HG03045 (cell line): ENCODE measurements at regions not wholly inside any gene's neighbourhood (a gene's known extent, or its start where the extent isn't known, plus 50 kb on each side); places are given as distances from the start of the nearest gene placed in this dataset.

Experiments used
- ATAC-seq: cut with Tn5 transposase; IDR thresholded peaks from one replicate; pipeline ENCODE4 v1.9.1; 2021; ENCODE audit warnings: mild to moderate bottlenecking, moderate library complexity; ENCODE audit not compliant: unreplicated experiment

DNA sequence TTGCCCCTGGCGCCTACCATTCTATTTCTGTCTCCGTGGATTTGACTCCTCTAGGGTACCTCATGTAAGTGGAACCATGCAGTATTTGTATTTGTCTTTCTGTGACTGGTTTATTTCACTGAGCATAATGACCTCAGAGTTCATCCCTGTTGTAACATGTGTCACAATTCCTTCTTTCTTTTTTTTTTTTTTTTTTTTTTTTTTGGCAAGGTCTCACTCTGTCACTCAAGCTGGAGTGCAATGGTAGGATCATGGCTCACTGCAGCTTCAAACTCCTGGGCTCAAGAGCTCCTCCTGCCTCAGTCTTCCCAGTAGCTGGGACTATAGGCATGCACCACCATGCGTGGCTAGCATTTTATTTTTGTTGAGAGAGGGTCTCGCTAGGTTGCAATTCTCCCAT lies 74.0 kb upstream of the SEPTIN5 start:
- no peak for ATAC-seq

DNA sequence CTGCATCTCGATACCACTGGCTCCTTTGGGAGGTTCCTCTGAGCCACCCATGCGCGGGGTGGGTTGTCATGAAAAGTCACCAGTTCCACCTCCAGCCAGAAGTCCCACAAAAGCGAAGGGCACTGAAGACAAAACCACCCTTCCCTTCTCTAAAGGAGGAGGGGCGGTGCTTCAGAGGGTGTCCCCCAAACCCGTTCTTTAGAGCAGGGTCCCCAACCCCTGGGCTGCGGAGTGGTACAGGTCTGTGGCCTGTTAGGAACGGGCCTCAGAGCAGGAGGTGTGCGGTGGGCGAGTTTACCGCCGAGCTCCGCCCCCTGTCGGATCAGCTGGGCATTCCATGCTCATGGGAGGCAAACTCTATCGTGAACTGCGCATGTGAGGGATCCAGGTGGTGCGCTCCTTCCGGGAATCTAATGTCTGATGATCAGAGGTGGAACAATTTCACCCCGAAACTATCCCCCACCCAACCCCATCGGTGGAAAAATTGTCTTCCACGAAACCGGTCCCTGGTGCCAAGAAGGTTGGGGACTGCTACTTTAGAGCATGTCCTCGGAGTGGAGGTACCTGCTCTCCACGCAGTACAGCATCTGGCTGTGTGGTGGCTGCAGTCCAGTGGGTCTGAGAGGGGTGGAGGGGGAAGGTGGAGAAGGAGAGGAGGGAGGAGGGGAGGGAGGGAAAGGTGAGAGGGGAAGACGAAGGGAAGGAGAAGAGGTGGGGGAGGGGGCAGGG lies 72.9 kb upstream of the SEPTIN5 start:
- ATAC-seq: no peak

DNA sequence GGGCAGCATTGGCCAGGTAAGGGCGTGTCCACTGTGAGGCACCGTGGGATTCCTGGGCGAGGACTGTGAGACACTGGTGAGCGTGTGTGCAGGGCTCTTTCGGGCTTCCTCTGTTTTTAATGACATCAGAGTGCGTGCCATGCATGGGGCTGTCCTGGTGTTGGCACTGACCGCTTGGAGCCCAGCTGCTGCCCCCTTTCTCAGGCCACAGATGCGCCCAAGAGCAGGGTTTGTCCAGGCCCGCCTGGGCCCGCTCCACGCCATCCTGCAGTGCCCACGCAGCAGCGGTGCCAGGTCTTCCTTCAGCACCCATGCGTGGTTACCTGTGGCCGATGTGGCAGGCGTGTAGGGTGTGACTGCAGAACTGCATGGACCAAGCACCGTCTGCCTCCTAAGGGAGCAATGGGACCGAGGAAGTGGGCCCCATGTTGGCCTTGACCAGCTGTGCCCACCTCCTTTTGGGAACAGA lies 72.3 kb upstream of the SEPTIN5 start:
- no peak for ATAC-seq

DNA sequence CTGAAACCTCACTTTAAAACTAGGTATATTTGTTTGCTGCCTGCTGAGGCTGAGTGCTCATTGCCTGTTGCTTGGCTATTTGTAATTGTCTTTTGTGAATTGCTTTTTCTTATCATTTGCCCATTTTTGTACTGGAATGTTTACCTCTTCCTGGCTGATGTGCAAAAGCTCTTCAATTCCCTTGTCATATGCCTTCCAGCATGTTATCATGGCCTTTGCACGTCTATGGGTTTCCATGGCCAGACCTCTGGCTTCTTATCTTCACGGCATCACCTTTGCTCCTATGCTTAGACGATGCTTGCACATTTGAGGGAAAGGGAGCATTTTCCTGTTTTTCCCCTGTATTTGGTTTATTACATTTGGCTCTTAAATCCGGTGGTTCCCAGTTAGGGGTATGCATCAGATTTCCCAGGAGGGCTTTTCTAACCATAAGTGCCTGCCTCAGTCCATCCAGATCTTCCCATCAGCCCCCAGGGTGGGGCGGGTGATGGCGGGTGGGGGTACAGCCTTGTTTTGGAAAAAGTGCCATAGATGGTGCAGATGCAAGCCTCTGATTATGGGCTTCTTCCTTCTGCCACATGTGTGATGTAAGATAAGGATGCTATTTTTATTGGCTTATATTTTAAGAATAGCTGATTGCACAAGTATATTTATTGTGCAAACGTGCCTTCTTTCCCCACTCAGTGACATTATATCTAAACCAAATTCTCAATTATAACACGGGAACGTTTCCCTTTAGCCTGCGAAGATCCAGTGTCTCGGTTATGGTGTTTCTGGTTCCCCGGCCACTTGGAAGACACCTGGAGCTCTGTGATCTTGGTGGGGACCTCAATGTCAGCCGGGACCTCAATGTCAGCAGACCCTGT lies 70.6 kb upstream of the SEPTIN5 start:
- no peak for ATAC-seq

DNA sequence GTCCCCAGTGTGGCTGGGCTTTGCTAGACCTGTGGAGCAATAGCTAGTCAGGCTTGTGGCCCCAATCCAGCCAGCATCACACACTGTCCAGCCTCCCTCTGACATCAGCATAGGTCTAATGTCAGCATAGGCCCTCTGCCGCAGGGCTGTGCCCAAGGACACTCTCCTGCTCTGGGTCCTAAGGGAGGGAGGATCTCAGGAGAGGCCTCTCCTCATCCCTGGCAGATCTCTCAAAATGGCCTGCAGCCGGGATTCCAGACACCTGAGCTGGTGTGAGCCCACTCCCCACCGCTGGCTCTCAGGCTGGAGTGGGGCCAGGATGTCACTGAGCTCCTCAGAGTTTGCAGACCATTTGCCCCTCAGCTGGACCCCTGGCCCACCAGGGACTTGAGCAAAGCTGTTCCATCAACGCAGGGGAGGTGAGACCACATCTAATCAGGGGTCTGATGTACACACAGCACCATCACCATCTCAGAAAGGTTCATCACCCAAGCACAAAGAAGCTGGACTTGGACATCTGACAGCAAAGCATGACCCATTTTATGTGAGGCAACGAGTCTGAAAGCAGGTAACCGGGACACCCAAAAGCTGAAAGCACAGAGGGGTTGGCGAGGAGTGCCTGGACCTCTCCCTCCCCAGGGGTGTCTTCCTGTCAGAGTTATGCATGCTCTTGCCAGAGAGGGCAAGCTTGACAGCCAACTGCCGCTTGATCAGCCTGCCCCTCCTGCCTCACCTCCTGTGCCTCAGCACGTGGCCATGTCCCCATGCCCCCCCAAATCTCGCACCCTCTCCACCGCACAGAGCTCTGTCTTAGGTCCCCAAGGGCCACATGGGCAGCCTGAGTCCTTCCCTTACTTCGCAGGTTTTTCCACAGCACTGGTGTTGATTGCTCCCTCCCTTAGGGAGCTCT lies 69.7 kb upstream of the SEPTIN5 start:
- no peak for ATAC-seq

DNA sequence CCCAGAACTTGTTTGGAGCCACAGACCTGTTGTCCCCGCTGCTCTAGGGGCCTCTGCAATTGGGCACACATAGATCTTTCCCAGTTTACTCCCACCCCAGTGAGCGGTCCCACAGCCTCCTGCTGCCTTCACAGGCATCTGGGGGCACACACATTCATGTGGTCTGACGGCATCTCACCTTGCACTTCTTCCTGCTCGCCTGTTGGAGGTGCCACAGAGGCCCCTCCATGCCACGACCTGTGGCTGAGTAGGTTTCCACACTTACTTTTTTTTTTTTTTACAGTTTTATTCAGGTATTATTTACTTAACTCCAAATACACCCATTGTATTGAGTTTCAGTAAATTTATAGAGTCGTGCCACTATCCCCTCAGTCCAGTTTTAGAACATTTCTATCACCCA lies 68.9 kb upstream of the SEPTIN5 start:
- no peak for ATAC-seq

DNA sequence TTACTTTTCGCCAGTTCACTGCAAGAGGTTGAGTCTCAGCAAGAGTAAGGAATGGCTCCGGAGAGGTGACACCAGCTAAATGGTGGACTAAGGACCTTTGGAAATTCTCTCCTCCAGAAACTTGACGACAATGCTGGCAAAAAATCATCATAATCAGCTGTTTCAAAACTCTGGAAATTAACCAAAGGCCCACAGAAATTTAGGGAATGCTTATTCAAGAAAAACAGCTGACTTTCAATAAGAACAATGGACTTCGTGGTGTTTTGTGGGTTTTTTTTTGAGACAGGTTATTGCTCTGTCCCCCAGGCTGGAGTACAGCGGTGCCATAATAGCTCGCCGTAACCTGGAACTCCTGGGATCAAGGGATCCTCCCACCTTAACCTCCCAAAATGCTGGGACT lies 68.4 kb upstream of the SEPTIN5 start:
- ATAC-seq: no peak

DNA sequence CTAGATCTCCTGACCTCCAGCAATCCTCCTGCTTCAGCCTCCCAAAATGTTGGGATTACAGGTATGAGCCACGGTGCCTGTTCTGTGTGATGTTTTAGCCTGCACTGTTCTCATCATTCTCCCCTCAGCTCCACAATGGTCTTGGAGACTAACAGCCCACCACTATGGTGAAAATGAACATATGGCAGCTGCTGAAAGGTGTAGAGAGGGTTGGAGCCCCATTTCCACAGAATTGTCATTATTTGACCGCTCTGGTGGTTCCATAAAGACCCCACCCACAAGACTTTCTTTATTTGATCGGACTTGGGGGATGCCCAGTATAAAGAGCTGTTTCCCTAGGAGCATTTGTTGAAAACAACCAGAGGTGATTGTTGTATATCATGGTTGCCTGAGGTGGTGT lies 67.9 kb upstream of the SEPTIN5 start:
- ATAC-seq: no peak

DNA sequence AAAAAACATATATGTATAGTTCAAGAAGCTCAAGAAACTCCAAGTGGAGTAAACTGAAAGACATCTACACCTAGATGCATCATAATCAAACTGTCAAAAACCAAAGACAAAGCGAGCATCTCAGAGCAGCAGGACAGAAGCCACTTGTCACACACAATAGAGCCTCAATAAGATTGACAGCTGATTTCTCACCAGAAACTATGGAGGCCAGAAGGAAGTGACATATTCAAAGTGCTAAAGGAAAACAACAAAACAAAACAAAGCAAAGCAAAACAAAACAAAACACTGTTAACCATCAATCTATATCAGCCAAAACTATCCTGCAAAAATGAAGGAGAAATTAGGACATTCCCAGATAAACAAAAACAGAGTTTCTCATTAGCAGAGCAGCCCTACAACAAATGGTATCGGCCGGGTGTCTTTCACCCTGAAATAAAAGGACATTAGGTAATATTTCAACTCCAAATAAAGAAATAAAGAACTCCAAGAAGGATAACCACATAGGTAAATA lies 65.8 kb upstream of the SEPTIN5 start:
- no peak for ATAC-seq

DNA sequence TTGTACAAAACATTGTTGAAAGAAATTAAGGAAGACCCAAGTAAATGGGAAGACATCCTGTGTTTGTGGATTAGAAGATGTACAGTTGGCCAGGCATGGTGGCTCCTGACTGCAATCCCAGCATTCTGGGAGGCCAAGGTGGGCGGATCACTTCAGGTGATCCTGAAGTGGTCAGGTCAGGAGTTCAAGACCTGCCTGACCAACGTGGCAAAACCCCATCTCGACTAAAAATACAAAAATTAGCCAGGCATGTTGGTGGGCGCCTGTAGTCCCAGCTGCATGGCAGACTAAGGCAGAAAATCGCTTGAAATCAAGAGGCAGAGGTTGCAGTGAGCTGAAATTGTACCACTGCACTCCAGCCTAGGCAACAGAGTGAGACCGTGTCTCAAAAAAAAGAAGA lies 62.0 kb upstream of the SEPTIN5 start:
- ATAC-seq: no peak

DNA sequence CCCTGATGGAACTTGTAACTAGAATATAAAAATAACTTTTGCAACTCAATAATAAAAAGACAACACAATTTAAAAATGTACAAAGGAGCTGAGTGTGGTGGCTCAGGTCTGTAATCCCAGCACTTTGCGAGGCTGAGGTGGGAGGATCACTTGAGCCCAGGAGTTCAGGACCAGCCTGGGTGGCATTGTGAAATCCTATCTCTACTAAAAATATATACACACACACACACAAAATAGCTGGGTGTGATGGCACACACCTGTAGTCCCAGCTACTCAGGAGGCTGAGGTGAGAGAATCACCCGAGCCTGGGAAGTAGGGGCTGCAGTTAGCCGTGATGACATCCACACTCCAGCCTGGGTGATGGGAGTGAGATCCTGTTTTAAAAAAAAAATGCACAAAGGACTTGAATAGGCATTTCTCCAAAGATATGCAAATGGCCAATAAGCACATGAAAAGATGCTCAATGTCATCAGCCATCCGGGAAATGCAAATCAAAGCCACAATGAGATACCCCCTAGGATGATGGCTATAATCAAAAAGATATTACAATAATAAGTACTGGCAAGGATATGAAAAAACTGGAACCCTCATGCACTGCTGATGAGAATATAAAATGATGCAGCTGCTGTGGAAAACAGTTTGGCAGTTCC lies 59.8 kb upstream of the SEPTIN5 start:
- no peak for ATAC-seq

DNA sequence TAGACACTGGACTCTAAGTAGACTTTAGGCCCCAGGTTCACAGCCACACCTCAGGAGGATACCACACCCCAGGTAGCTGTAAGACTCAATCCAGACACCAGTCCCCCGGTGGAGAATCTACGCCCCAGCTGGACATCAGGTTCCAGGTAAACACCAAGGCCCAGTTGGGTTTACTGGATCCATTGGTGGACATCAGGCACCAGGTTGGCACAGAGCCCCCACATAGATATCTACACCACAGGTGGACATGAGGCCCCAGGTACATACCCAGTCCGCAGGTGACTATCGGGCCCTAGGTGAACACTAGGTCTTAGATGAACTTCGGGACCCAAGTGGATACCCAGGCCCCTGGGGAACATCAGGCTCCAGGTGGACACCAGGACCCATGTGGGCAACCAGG lies 58.9 kb upstream of the SEPTIN5 start:
- no peak for ATAC-seq

DNA sequence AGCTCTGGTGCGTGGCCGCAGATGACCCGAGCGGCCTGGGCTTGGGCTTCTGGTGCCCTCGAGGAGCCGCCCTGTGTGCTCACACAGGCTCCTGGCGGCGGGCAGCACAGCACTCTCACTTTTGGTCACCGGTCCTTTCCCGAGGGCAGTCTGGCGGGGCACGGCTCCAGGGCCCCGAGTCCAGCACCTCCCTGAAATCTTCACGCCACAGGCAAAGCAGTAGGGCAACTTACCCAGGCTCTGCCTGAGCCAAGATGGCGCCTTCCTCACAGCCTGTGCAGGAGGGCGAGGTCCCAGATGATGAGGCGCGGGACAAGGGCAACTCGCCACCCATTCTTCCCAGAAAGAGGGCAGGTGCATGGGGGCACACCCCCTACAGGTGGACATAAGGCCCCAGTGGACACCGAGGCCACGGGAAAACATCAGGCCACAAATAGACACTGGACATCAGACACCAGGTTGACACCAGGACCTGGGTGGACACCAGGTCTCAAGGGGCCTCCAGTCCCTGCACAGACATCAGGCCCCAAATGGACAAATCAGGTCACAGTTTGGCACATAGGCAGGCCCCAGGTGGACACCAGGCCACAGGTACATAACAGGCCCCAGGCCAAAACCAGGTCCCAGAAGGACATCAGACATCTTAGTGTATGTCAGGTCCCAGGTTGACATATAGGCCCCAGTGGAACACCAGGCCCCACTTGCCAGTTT lies 57.6 kb upstream of the SEPTIN5 start:
- no peak for ATAC-seq

DNA sequence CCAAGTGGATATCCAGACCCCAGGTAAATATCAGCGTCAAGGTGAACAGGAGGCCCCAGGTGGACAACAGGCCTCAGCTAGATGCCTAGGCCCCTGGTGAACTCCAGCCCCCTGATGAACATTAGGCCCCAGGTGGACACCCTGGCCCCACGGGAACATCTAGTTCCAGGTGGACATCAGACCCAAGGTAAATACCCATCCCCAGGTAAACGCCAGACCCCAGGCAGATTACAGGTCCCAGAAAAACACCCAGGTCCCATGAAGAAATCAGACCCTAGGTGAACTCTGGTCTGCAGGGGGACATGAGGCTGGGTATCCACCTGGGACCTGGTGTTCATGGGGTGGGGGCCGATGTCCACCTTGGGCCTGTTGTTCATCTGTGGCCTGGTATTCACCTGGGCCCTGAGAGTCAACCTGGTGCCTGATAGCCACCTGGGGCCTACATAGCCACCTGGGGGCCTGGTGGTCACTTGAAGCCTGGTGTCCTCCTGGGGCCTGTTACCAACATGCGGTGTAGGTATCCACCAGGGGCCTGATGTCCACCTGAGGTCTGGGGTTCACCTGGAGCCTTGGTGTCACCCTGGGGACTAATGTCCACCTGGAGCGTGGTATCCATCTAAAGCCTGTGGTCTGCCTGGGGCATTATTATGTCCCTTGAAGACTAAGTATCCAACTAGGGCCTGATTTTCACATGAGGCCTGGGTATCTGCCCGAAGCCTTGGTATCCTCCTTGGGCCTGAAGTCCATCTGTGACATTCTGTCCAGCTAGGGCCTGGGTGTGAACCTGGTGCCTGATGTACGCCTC lies 56.8 kb upstream of the SEPTIN5 start:
- ATAC-seq: no peak

DNA sequence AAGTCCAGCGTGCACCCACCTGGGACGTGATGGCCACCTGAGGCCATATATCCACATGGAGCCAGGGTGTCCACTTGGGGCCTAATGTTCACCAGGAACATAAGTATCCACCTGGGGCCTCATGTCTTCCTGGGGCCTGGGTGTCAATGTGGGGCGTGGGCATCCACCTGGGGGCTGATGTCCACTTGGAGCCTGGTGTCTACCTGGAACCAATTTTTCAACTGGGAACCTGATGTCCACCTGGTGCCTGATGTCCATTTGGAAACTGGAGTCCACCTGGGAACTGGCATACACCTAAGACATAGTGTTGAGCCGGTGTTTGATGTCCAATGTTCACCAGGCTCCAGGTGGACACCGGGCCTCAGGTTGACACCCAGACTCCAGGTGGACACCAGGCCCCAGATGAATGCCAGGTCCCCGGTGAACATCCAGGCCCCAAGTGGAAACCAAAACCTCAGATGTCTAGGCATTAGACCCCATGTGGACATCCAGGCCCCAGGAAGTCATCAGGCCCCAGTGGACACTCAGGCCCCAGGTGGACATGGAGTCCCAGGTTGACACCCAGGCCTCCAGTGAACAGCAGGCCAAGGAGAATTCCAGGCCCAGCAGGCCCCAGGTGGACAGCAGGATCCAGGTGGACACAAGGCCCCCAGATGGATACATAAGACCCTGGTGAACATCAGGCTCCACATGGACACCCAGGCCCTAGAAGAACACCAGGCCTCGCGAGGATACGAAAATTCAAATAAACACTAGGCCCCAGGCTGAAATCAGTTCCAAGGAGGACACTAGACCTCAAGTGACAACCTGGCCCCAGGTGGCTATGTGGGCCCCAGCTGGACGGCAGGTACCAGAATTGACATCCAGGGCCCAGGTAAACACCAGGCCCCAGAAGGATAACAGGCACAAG lies 56.0 kb upstream of the SEPTIN5 start:
- no peak for ATAC-seq

DNA sequence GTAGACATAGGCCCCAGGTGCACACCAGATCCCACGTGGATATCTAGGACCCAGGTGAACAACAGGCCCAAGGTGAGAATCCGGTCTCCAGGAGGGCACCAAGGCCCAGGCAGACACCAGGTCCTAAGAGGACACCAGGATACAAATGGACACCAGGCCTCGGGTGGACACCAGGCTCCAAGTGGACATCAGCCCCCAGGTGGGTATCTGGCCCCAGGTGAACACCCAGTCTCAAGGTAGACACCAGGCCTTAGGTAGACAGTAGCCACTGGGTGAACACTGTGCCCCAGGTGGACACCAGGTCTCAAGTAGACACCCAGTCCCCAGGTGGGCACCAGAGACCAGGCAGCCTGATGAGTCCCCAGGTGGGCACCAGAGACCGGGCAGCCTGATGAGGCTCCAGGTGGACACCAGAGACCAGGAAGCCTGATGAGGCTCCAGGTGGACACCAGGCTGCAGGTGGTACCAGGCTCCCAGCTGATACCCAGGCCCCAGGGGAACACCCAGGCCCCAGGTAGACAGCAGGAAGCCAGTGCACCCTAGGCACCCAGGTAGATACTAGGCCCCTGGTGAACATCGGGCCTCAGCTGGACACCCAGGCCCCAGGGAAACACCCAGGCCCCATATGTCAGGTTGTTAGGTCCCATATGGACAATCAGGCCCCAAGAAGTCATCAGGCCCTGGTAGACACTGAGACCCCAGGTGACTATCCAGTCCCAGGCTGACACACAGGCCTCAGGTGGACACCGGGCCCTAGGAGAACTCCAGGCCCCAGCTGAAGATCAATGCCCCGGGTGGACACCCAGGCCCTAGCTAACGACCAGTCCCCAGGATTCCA lies 55.1 kb upstream of the SEPTIN5 start:
- no peak for ATAC-seq

DNA sequence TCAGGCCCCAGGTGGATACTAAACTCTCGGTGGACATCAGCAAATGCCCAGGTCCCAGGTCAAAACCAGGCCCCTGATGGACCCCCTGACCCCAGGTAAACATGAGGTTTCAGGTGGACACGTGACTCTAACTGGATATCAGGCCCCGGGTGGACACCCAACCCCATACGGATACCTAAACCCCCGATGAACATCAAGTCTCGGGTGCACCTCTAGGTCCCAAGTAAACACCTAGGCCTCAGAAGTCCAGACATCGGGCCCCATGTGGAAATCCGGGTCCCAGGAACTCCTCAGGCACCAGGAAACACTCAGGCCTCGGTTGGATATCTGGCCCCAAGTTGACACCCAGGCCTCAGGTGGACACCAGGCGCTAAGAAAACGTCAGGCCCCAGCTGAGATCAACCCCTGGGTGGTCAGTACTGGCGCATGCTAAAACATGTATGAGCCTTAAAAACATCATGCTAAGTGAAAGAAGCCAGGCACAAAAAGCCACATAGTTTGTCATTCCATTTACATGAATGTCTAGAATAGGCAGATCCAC lies 54.4 kb upstream of the SEPTIN5 start:
- no peak for ATAC-seq
